A549 (cell line): ENCODE measurements at regions not wholly inside any gene's neighbourhood (a gene's known extent, or its start where the extent isn't known, plus 50 kb on each side); places are given as distances from the start of the nearest gene placed in this dataset.

ENCODE experiments used
- ATAC-seq, 2 experiments: fragments of 200-7000 bp in 1 of 2; fragments of >200 bp in 1 of 2; cut with Nextera tagmentation in 1 of 2; cut with Tn5 transposase in 1 of 2; 3 replicates each; pipeline versions ENCODE4 v1.8.0 to v1.9.1; 2018 to 2020; ENCODE audit warnings: mild to moderate bottlenecking in 1 of 2, moderate library complexity in 1 of 2
- CTCF ChIA-PET: fragments of 300-600 bp; sonication (Branson Sonifier 250); formaldehyde crosslinking; extraction: SDS; loops from one replicate; lab custom pipeline; 2021; ENCODE audit warnings: antibody characterized with exemption, inconsistent platforms; lab: Yijun Ruan, JAX
- POLR2A ChIA-PET: fragments of 350-600 bp; formaldehyde crosslinking; extraction: SDS; loops from one replicate; lab custom pipeline; 2021; ENCODE audit warnings: antibody characterized with exemption, inconsistent platforms; lab: Yijun Ruan, JAX
- DNase-seq, 2 experiments: peaks; one replicate each; pipeline versions ENCODE4 v3.0.0 to v3.0.0-alpha.2; 2011 to 2016; ENCODE audit warnings: low read depth in 1 of 2, low spot score in 1 of 2
- FAIRE-seq: peaks from 2 replicates; lab custom pipeline; 2011; peaks lifted over from hg19 to GRCh38; lab: Jason Lieb, UNC
- H3K27ac ChIP-seq, 2 experiments: fragments of >200 bp; sonication (Bioruptor Twin); formaldehyde crosslinking; 3 replicates each; pipeline ENCODE4 v1.5.1; 2016 to 2017
- H3K4me1 ChIP-seq: fragments of >200 bp; sonication (Bioruptor Twin); formaldehyde crosslinking; 3 replicates; pipeline ENCODE4 v1.6.1; 2016
- H3K4me2 ChIP-seq: fragments of >200 bp; sonication (Bioruptor Twin); formaldehyde crosslinking; 3 replicates; pipeline ENCODE4 v1.6.1; 2016
- H3K4me3 ChIP-seq: fragments of >200 bp; sonication (Bioruptor Twin); formaldehyde crosslinking; 3 replicates; pipeline ENCODE4 v1.5.1; 2016
- H3K9me3 ChIP-seq: fragments of >200 bp; sonication (Bioruptor Twin); formaldehyde crosslinking; 3 replicates; pipeline ENCODE4 v1.6.1; 2016
- ATOH8 ChIP-seq: fragments of 250-450 bp; sonication (Bioruptor Pico); IDR thresholded peaks from 2 replicates; pipeline ENCODE4 v1.5.0; 2020; ENCODE audit warnings: low read depth, mild to moderate bottlenecking, moderate library complexity
- CEBPB ChIP-seq, 2 experiments: fragments of >200 bp in 1 of 2; sonication (Bioruptor Twin) in 1 of 2; formaldehyde crosslinking in 1 of 2; IDR thresholded peaks; 2 replicates each; pipeline ENCODE4 v1.6.1; 2012 to 2016
- CTCF ChIP-seq: fragments of >200 bp; sonication (Bioruptor Twin); formaldehyde crosslinking; IDR thresholded peaks from 3 replicates; pipeline ENCODE4 v1.5.1; 2016
- EHF ChIP-seq: fragments of 250-450 bp; sonication (Bioruptor Pico); IDR thresholded peaks from 2 replicates; pipeline ENCODE4 v1.5.0; 2020; ENCODE audit warnings: mild to moderate bottlenecking
- EP300 ChIP-seq, 2 experiments: fragments of >200 bp; sonication (Bioruptor Twin); formaldehyde crosslinking; IDR thresholded peaks; 2 replicates in 1 of 2; 3 replicates in 1 of 2; pipeline ENCODE4 v1.6.1; 2016 to 2017
- ESRRA ChIP-seq: fragments of 150-350 bp; IDR thresholded peaks from 2 replicates; pipeline ENCODE4 v1.6.1; 2014; ENCODE audit warnings: mild to moderate bottlenecking, low read length, borderline replicate concordance
- FOSB ChIP-seq: fragments of 250-450 bp; sonication (Bioruptor Pico); IDR thresholded peaks from 2 replicates; pipeline ENCODE4 v1.5.0; 2020; ENCODE audit warnings: mild to moderate bottlenecking, moderate library complexity
- GATA3 ChIP-seq: IDR thresholded peaks from 2 replicates; pipeline ENCODE4 v1.6.1; 2012; ENCODE audit warnings: borderline replicate concordance
- HDAC2 ChIP-seq: fragments of 200-600 bp; sonication (generic); IDR thresholded peaks from 2 replicates; pipeline ENCODE4 v1.6.1; 2016
- HEYL ChIP-seq: fragments of 250-450 bp; sonication (Bioruptor Pico); IDR thresholded peaks from 2 replicates; pipeline ENCODE4 v1.8.0; 2021; ENCODE audit warnings: mild to moderate bottlenecking, moderate library complexity
- HOXA7 ChIP-seq: fragments of 250-450 bp; sonication (Bioruptor Pico); IDR thresholded peaks from 2 replicates; pipeline ENCODE4 v1.5.0; 2020; ENCODE audit warnings: mild to moderate bottlenecking, moderate library complexity
- KDM5A ChIP-seq: fragments of 200-600 bp; sonication (generic); IDR thresholded peaks from 2 replicates; pipeline ENCODE4 v1.6.1; 2016; ENCODE audit warnings: antibody characterized with exemption, mild to moderate bottlenecking
- MAFK ChIP-seq: fragments of 450-650 bp; IDR thresholded peaks from 2 replicates; pipeline ENCODE4 v1.6.1; 2014; ENCODE audit not compliant: partially characterized antibody
- PBX3 ChIP-seq: IDR thresholded peaks from 2 replicates; pipeline ENCODE4 v1.6.1; 2012
- PHF8 ChIP-seq: fragments of 200-600 bp; sonication (generic); IDR thresholded peaks from 2 replicates; pipeline ENCODE4 v1.6.1; 2016; ENCODE audit warnings: low read depth, mild to moderate bottlenecking, antibody characterized with exemption, moderate library complexity, borderline replicate concordance
- POLR2AphosphoS2 ChIP-seq: conservative IDR thresholded peaks from 2 replicates; pipeline ENCODE4 v1.6.1; 2012; ENCODE audit warnings: low read length, improper control_type of control experiment, inconsistent platforms
- RAD21 ChIP-seq, 2 experiments: fragments of >200 bp in 1 of 2; sonication (Bioruptor Twin) in 1 of 2; formaldehyde crosslinking in 1 of 2; IDR thresholded peaks in 1 of 2; conservative IDR thresholded peaks in 1 of 2; 2 replicates in 1 of 2; 3 replicates in 1 of 2; pipeline ENCODE4 v1.6.1; 2012 to 2018; ENCODE audit warnings: inconsistent platforms in 1 of 2
- RFX5 ChIP-seq: fragments of 450-650 bp; IDR thresholded peaks from 2 replicates; pipeline ENCODE4 v1.7.1; 2014; ENCODE audit warnings: antibody characterized with exemption, mild to moderate bottlenecking, moderate library complexity
- SMC3 ChIP-seq: fragments of >200 bp; sonication (Bioruptor Twin); formaldehyde crosslinking; IDR thresholded peaks from 3 replicates; pipeline ENCODE4 v1.6.1; 2018; ENCODE audit warnings: inconsistent platforms
- SREBF2 ChIP-seq: fragments of 450-650 bp; IDR thresholded peaks from 2 replicates; pipeline ENCODE4 v1.6.1; 2014; ENCODE audit warnings: mild to moderate bottlenecking, moderate library complexity
- TFCP2L1 ChIP-seq: fragments of 250-450 bp; sonication (Bioruptor Pico); IDR thresholded peaks from 2 replicates; pipeline ENCODE4 v1.5.0; 2021; ENCODE audit warnings: mild to moderate bottlenecking
- TP53 ChIP-seq: fragments of 250-450 bp; sonication (Bioruptor Pico); IDR thresholded peaks from 2 replicates; pipeline ENCODE4 v1.5.0; 2021; ENCODE audit warnings: mild to moderate bottlenecking, moderate library complexity
- ZNF302 ChIP-seq: fragments of 250-450 bp; sonication (Bioruptor Pico); IDR thresholded peaks from 2 replicates; pipeline ENCODE4 v1.9.0; 2021; ENCODE audit warnings: inconsistent platforms, mild to moderate bottlenecking, moderate library complexity
- WGBS: methylation state at CpG from one replicate; pipeline ENCODE4 v1.1.6; 2017; ENCODE audit errors: missing lambda C conversion rate; 5-methylcytosine and 5-hydroxymethylcytosine counted together
- TF ChIP-seq, protein P1 (sequence below): fragments of >200 bp; sonication (Bioruptor Twin); formaldehyde crosslinking; IDR thresholded peaks from 3 replicates; pipeline ENCODE4 v1.6.1; 2016
- TF ChIP-seq, protein P2 (sequence below): fragments of 200-600 bp; sonication (generic); IDR thresholded peaks from 2 replicates; pipeline ENCODE4 v1.6.1; 2016; ENCODE audit warnings: antibody characterized with exemption, mild to moderate bottlenecking, moderate library complexity

DNA sequence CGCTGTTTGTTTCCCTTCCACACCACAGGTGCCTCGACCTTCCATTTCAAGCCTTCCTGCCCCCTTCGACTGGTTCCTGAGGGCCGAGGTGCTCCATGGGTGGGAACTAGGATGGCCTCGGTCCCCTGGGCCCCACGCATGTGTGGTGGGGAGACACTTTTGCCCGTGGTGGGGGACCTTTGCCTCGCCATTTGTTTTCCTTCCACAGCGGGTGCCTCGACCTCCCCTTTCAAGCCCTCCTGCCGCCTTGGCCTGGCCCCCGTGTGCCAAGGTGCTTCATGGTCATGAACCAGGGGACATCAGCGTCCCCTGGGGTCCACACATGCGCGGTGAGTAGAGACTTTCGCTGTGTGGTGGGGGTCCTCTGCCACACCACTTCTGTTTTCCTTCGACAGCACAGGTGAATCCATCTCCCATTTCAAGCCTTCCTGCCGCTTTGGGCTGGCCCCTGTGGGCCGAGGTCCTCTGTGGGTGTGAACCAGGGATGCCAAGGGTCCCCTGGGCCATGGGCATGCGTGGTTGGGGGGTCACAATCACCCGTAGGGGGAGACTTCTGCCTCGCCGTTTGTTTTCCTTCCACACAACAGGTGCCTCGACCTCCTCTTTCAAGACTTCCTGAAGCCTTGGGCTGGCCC, 364.4 kb downstream of the ALG10 start:
- TF ChIP-seq TFCP2L1 (CRISPR knock-in tag) = no peak
- TF ChIP-seq CTCF = no peak
- no peak for TF ChIP-seq TP53
- TF ChIP-seq HOXA7 (CRISPR knock-in tag) = no peak
- no peak for TF ChIP-seq ATOH8 (CRISPR knock-in tag)
- no peak for TF ChIP-seq GATA3
- TF ChIP-seq FOSB (CRISPR knock-in tag) = no peak
- TF ChIP-seq RAD21 (conservative IDR thresholded peaks at IDR 0.05 in 1 of 2, IDR thresholded peaks at IDR 0.05 in 1 of 2) = no peak
- TF ChIP-seq, protein P1, sequence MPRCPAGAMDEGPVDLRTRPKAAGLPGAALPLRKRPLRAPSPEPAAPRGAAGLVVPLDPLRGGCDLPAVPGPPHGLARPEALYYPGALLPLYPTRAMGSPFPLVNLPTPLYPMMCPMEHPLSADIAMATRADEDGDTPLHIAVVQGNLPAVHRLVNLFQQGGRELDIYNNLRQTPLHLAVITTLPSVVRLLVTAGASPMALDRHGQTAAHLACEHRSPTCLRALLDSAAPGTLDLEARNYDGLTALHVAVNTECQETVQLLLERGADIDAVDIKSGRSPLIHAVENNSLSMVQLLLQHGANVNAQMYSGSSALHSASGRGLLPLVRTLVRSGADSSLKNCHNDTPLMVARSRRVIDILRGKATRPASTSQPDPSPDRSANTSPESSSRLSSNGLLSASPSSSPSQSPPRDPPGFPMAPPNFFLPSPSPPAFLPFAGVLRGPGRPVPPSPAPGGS = no peak
- 31% methylated on average over 21 of the region's 24 CpGs for WGBS
- FAIRE-seq = no peak
- Histone ChIP-seq H3K27ac (no peak overlapping the region), H3K9me3 (no peaks in the 10 kb centered on the region), H3K4me1 (no peaks in the 10 kb centered on the region), H3K4me3 (no peak overlapping the region), H3K4me2 (no peak overlapping the region)
- no peak for ATAC-seq
- POLR2A ChIA-PET = no interaction called here
- DNase-seq = no peak
- CTCF ChIA-PET = no interaction called here

GRCh38 chr12:34387711-34388635, 365.7 kb downstream of the ALG10 start:
- no peak overlapping the region for H3K27ac ChIP-seq
- no peak overlapping the region for H3K4me2 ChIP-seq
- H3K4me1 ChIP-seq = no peaks in the 10 kb centered on the region
- FAIRE-seq (no peak), ATAC-seq (no peak), DNase-seq (no peak)
- CTCF ChIA-PET = no interaction called here
- H3K4me3 ChIP-seq = no peak overlapping the region
- WGBS = 29% methylated on average over 25 of the region's 25 CpGs
- POLR2A ChIA-PET = no interaction called here
- H3K9me3 ChIP-seq = no peaks in the 10 kb centered on the region
- TF ChIP-seq CEBPB (IDR thresholded peaks at IDR 0.05) (no peak), EHF (no peak), SMC3 (no peak), EP300 (IDR thresholded peaks at IDR 0.05) (no peak), SREBF2 (no peak), HEYL (no peak), KDM5A (no peak), PHF8 (no peak), ESRRA (no peak), ZNF302 (CRISPR knock-in tag) (no peak), PBX3 (no peak), POLR2AphosphoS2 (no peak), ATOH8 (CRISPR knock-in tag) (no peak), MAFK (no peak), HDAC2 (no peak), RAD21 (conservative IDR thresholded peaks at IDR 0.05 in 1 of 2, IDR thresholded peaks at IDR 0.05 in 1 of 2) (no peak), RFX5 (no peak)
- TF ChIP-seq, protein P2, sequence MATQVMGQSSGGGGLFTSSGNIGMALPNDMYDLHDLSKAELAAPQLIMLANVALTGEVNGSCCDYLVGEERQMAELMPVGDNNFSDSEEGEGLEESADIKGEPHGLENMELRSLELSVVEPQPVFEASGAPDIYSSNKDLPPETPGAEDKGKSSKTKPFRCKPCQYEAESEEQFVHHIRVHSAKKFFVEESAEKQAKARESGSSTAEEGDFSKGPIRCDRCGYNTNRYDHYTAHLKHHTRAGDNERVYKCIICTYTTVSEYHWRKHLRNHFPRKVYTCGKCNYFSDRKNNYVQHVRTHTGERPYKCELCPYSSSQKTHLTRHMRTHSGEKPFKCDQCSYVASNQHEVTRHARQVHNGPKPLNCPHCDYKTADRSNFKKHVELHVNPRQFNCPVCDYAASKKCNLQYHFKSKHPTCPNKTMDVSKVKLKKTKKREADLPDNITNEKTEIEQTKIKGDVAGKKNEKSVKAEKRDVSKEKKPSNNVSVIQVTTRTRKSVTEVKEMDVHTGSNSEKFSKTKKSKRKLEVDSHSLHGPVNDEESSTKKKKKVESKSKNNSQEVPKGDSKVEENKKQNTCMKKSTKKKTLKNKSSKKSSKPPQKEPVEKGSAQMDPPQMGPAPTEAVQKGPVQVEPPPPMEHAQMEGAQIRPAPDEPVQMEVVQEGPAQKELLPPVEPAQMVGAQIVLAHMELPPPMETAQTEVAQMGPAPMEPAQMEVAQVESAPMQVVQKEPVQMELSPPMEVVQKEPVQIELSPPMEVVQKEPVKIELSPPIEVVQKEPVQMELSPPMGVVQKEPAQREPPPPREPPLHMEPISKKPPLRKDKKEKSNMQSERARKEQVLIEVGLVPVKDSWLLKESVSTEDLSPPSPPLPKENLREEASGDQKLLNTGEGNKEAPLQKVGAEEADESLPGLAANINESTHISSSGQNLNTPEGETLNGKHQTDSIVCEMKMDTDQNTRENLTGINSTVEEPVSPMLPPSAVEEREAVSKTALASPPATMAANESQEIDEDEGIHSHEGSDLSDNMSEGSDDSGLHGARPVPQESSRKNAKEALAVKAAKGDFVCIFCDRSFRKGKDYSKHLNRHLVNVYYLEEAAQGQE = no peak
